AG04450 (cell line): ENCODE measurements at regions not wholly inside any gene's neighbourhood (a gene's known extent, or its start where the extent isn't known, plus 50 kb on each side); places are given as distances from the start of the nearest gene placed in this dataset.

Experiments
- CTCF ChIA-PET: fragments of 300-600, 350-600 bp; formaldehyde crosslinking; extraction: SDS; loops from one replicate; lab custom pipeline; 2022; ENCODE audit warnings: antibody characterized with exemption, inconsistent platforms; lab: Charles Lee
- POLR2A ChIA-PET: fragments of 350-600 bp; formaldehyde crosslinking; extraction: SDS; loops from one replicate; lab custom pipeline; 2021; ENCODE audit warnings: antibody characterized with exemption, inconsistent platforms; lab: Yijun Ruan, JAX
- DNase-seq: peaks from one replicate; pipeline ENCODE4 v3.0.0-alpha.2; 2011; ENCODE audit warnings: low read depth, low spot score
- H3K27ac ChIP-seq: one replicate; pipeline ENCODE4 v1.5.1; 2012; ENCODE audit warnings: low read depth, low read length, control low read depth
- H3K27me3 ChIP-seq: one replicate; pipeline ENCODE4 v1.6.0; 2012; ENCODE audit warnings: low read length; ENCODE audit not compliant: control insufficient read depth, insufficient read depth
- H3K4me3 ChIP-seq: 2 replicates; pipeline ENCODE4 v1.5.1; 2011; ENCODE audit warnings: mild to moderate bottlenecking, low read depth, low read length, control low read depth
- H3K9me3 ChIP-seq: 2 replicates; pipeline ENCODE4 v1.5.1; 2012; ENCODE audit warnings: low read length; ENCODE audit not compliant: control insufficient read depth, insufficient read depth
- TF ChIP-seq, protein P1 (sequence below): IDR thresholded peaks from 2 replicates; pipeline ENCODE4 v1.5.1; 2011; ENCODE audit warnings: low read depth, low read length, control low read depth, inconsistent platforms

DNA sequence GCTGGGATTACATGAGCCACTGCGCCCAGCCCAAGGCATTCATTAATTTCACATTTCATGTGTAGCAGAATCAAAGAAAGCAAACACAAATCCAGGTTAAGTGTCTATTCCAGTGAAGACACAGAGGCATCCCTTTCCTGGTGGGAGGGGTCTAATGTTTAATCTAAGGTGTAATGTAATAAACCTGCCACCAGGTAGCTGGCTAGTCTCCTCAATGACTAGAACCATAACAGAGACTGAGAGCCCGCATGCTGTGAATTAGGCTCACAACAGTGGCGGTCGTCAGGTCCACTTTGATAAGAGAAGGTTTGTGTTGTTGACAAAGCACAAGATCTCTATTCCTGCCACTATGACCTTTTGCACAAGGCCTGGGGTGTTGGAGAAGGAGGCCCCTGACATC, 64.2 kb upstream of the ADA2 start:
- CTCF ChIA-PET, result no interaction called here
- TF ChIP-seq, protein P1, sequence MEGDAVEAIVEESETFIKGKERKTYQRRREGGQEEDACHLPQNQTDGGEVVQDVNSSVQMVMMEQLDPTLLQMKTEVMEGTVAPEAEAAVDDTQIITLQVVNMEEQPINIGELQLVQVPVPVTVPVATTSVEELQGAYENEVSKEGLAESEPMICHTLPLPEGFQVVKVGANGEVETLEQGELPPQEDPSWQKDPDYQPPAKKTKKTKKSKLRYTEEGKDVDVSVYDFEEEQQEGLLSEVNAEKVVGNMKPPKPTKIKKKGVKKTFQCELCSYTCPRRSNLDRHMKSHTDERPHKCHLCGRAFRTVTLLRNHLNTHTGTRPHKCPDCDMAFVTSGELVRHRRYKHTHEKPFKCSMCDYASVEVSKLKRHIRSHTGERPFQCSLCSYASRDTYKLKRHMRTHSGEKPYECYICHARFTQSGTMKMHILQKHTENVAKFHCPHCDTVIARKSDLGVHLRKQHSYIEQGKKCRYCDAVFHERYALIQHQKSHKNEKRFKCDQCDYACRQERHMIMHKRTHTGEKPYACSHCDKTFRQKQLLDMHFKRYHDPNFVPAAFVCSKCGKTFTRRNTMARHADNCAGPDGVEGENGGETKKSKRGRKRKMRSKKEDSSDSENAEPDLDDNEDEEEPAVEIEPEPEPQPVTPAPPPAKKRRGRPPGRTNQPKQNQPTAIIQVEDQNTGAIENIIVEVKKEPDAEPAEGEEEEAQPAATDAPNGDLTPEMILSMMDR, result no peak
- POLR2A ChIA-PET, result no interaction called here

DNA sequence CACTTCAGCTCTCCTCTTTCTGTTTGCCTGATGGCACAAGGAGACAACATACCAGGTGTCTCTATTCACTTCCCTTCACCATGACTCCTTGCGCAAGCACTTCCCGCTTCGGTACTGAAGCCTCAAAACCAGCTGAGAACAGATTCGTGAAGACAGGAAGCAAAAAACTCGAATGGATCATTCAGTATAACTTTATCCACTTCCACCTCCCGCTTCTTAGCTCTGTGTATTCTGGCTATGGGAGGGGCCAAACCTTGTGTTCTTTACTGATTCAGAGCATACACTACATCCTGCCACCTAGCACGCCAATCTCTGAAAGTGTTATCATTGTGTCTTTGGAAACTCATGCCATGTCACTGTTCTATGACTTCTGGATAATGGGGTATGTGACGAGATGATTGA, 62.2 kb upstream of the ADA2 start:
- no peak overlapping the region for H3K4me3 ChIP-seq
- H3K27me3 ChIP-seq, result no peaks in the 10 kb centered on the region
- no peaks in the 10 kb centered on the region for H3K9me3 ChIP-seq
- POLR2A ChIA-PET, result no interaction called here
- DNase-seq, result no peak
- no peak overlapping the region for H3K27ac ChIP-seq
- CTCF ChIA-PET, result no interaction called here
- TF ChIP-seq, protein P1, result no peak

More for the DNA sequence above, 64.2 kb upstream of the ADA2 start:
- Histone ChIP-seq H3K4me3 (no peak overlapping the region), H3K27me3 (no peaks in the 10 kb centered on the region), H3K9me3 (no peaks in the 10 kb centered on the region), H3K27ac (no peak overlapping the region)
- DNase-seq, result no peak

DNA sequence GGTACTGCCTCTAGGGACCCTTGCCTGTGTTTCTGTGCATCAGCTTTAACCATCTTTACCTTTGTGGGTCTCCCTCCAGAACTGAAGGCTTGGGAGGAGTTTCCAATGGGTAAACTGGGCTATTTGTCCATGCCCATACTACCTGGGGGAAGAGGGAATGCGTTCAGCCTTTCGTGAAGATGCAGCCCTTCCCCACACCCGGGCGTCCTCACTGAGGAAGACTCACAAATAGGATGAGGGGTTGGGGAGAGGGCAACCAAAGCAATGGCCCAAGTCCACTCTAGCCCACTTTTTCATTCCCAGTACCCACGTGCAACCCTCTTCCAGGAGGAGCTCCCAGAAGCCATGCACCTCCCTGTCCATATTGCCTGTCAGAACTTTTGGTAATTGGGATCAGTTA, 61.8 kb upstream of the ADA2 start:
- Histone ChIP-seq H3K27ac (no peak overlapping the region), H3K9me3 (no peaks in the 10 kb centered on the region), H3K27me3 (no peaks in the 10 kb centered on the region), H3K4me3 (no peak overlapping the region)
- no peak for DNase-seq
- CTCF ChIA-PET, result no interaction called here
- TF ChIP-seq, protein P1, result no peak
- POLR2A ChIA-PET, result no interaction called here

DNA sequence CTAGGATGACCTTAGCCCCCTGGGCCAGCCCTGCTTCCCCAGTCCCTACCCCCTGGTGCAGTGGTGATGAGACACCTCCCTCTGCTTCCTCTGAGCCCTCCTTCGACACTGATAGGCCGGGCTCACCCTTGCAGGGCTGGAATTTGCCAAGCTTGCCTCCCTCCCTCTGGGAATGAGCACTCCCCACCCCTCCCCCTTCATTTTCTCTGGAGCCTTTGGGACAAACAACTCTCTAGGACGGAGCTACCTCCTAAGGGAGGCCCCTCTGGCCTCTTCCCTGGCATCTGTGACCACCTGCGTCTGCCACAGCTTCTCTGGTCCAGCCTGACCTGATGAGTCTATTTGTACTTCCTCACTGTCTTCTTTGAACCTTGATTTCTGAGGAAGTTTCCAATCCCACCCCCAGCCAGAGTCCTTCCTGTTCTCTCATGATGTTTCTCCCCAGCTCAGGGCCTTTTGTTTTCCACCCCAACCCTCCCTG, 53.3 kb upstream of the ADA2 start:
- CTCF ChIA-PET, result no interaction called here

DNA sequence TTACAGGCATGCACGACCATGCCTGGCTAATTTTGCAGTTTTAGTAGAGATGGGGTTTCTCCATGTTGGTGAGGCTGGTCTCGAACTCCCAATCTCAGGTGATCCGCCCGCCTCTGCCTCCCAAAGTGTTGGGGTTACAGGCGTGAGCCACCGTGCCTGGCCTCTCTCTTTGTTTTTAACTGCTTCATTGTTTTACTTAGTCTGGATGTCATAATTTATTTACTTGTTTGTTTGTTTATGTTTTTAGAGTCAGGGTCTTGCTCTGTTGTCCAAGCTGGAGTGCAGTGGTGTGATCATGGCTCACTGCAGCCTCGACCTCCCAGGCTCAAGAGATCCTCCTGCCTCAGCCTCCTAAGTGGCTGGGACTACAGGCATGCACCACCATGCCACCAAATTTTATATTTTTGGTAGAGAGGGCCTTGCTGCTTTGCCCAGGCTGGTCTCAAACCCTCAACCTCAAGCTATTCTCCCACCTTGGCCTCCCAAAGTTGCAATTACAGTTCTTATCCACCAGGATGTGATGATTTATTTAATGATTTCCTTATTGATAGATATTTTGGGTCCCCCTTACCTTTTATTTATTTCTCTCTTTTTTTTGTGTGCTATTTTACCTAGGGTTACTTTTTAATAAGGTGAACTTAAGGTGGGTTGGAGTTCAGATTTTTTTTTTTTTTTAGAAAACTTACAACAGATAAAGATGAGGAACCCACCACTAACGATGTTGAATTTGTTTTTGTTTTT, 52.6 kb upstream of the ADA2 start:
- ChIA-PET POLR2A (no interaction called here), CTCF (no interaction called here)
- Histone ChIP-seq H3K4me3 (no peak overlapping the region), H3K9me3 (no peaks in the 10 kb centered on the region), H3K27me3 (no peaks in the 10 kb centered on the region), H3K27ac (no peak overlapping the region)
- DNase-seq, result no peak
- TF ChIP-seq, protein P1, result no peak

More for the DNA sequence above, 53.3 kb upstream of the ADA2 start:
- Histone ChIP-seq H3K9me3 (no peaks in the 10 kb centered on the region), H3K4me3 (no peak overlapping the region), H3K27ac (no peak overlapping the region), H3K27me3 (no peaks in the 10 kb centered on the region)
- TF ChIP-seq, protein P1, result no peak
- no peak for DNase-seq
- POLR2A ChIA-PET, result no interaction called here
